K562 (cell line): ENCODE measurements at regions not wholly inside any gene's neighbourhood (a gene's known extent, or its start where the extent isn't known, plus 50 kb on each side); places are given as distances from the start of the nearest gene placed in this dataset.

Source experiments
- ATAC-seq: fragments of 200-7000 bp; cut with Tn5 transposase; 3 replicates; pipeline ENCODE4 v1.9.1; 2020; ENCODE audit warnings: moderate library complexity
- BruUV-seq: library from RNA; stranded (reverse); fragments of 400-500 nt; replicated peaks from 2 replicates; lab custom pipeline; 2021; lab: Mats Ljungman, UMichigan
- CTCF ChIA-PET: fragments of 300-600 bp; formaldehyde crosslinking; extraction: SDS; loops from one replicate; lab custom pipeline; 2021; ENCODE audit warnings: low intra/inter-chr PET ratio; lab: Yijun Ruan, JAX
- POLR2A ChIA-PET: fragments of 300-600, 350-650 bp; sonication (Branson Sonifier 250); formaldehyde crosslinking; extraction: SDS; loops from one replicate; lab custom pipeline; 2021; ENCODE audit warnings: antibody characterized with exemption, inconsistent platforms; lab: Yijun Ruan, JAX
- DNase-seq, 4 experiments: peaks; one replicate each; pipeline versions ENCODE4 v3.0.0 to v3.0.0-alpha.2; 2011 to 2018; ENCODE audit warnings: low spot score in 3 of 4, mixed read lengths in 3 of 4; ENCODE audit errors: extremely low read depth in 1 of 4
- FAIRE-seq: peaks from 2 replicates; lab custom pipeline; 2011; peaks lifted over from hg19 to GRCh38; lab: Jason Lieb, UNC
- H2AFZ ChIP-seq: 2 replicates; pipeline ENCODE4 v1.6.0; 2011; ENCODE audit warnings: low read depth, low read length, control low read depth, inconsistent platforms
- H3K27ac ChIP-seq: fragments of 200-600 bp; 3 replicates; pipeline ENCODE4 v1.8.0; 2011; ENCODE audit warnings: low read depth, mild to moderate bottlenecking, control low read depth, inconsistent platforms, low read length, moderate library complexity, mixed read lengths; ENCODE audit errors: extremely low read depth
- H3K27me3 ChIP-seq, 2 experiments: fragments of 300-600 bp in 1 of 2; 2 replicates in 1 of 2; 3 replicates in 1 of 2; pipeline versions ENCODE4 v1.6.0 to v1.8.0; 2011; ENCODE audit warnings: inconsistent platforms in 2 of 2, low read length in 2 of 2, mild to moderate bottlenecking in 1 of 2, mixed read lengths in 1 of 2, moderate library complexity in 1 of 2; ENCODE audit not compliant: control insufficient read depth in 2 of 2, insufficient read depth in 2 of 2
- H3K36me3 ChIP-seq: fragments of 300-600 bp; 3 replicates; pipeline ENCODE4 v1.8.0; 2011; ENCODE audit warnings: mild to moderate bottlenecking, low read length, inconsistent platforms; ENCODE audit not compliant: control insufficient read depth, insufficient read depth
- H3K4me1 ChIP-seq, 2 experiments: fragments of 200-600 bp in 1 of 2; replicated peaks in 1 of 2; 2 replicates in 1 of 2; 3 replicates in 1 of 2; pipeline versions ENCODE4 v1.5.1 to v1.8.0; 2011; ENCODE audit warnings: inconsistent platforms in 2 of 2, low read length in 2 of 2, mild to moderate bottlenecking in 1 of 2, mixed read lengths in 1 of 2, moderate library complexity in 1 of 2; ENCODE audit not compliant: control insufficient read depth in 2 of 2, insufficient read depth in 2 of 2
- H3K4me2 ChIP-seq: 2 replicates; pipeline ENCODE4 v1.6.1; 2011; ENCODE audit warnings: low read length, control low read depth, inconsistent platforms, mixed read lengths; ENCODE audit not compliant: insufficient read depth
- H3K4me3 ChIP-seq: fragments of 200-600 bp; sonication (generic), shearing (Covaris generic); 2 replicates; pipeline ENCODE4 v1.5.1; 2016; ENCODE audit warnings: control low read depth, inconsistent platforms
- H3K79me2 ChIP-seq: fragments of 200-600 bp; 3 replicates; pipeline ENCODE4 v1.8.0; 2011; ENCODE audit warnings: low read length, inconsistent platforms; ENCODE audit not compliant: control insufficient read depth, insufficient read depth
- H3K9ac ChIP-seq, 2 experiments: 2 replicates each; pipeline versions ENCODE4 v1.6.0 to v1.6.1; 2011; ENCODE audit warnings: low read depth in 2 of 2, low read length in 2 of 2, control low read depth in 1 of 2, inconsistent platforms in 1 of 2, mild to moderate bottlenecking in 1 of 2, mixed read lengths in 1 of 2; ENCODE audit not compliant: insufficient read depth in 1 of 2
- H3K9me1 ChIP-seq: one replicate; pipeline ENCODE4 v1.6.0; 2011; ENCODE audit warnings: inconsistent platforms, mild to moderate bottlenecking, low read length, moderate library complexity; ENCODE audit not compliant: control insufficient read depth, insufficient read depth
- H3K9me3 ChIP-seq: replicated peaks from 2 replicates; pipeline ENCODE4 v1.5.1; 2011; ENCODE audit warnings: low read depth, low read length, inconsistent platforms; ENCODE audit not compliant: control insufficient read depth, insufficient read depth
- H4K20me1 ChIP-seq: replicated peaks from 2 replicates; pipeline ENCODE4 v1.6.1; 2011; ENCODE audit warnings: low read length, inconsistent platforms, mixed read lengths; ENCODE audit not compliant: control insufficient read depth, insufficient read depth
- E4F1 ChIP-seq: fragments of 250-450 bp; sonication (Bioruptor Pico); IDR thresholded peaks from 2 replicates; pipeline ENCODE4 v1.5.0; 2021; ENCODE audit warnings: mild to moderate bottlenecking, borderline replicate concordance
- ELF4 ChIP-seq: fragments of 450-650 bp; formaldehyde crosslinking; IDR thresholded peaks from 2 replicates; pipeline ENCODE4 v1.4.0; 2022; ENCODE audit warnings: missing genetic modification characterization
- ELK1 ChIP-seq: sonication (generic); formaldehyde crosslinking; IDR thresholded peaks from 2 replicates; pipeline ENCODE4 v1.8.1; 2022; ENCODE audit warnings: missing genetic modification reagents
- FOXA3 ChIP-seq, 2 experiments: fragments of 450-650 bp in 1 of 2; sonication (generic) in 1 of 2; formaldehyde crosslinking; IDR thresholded peaks in 1 of 2; conservative IDR thresholded peaks in 1 of 2; 2 replicates each; pipeline versions ENCODE4 v1.4.0 to v1.8.0; 2020 to 2022; ENCODE audit warnings: mild to moderate bottlenecking in 2 of 2, missing genetic modification reagents in 1 of 2
- NFE2L1 ChIP-seq: fragments of 450-650 bp; IDR thresholded peaks from 2 replicates; pipeline ENCODE4 v1.6.1; 2016; ENCODE audit warnings: missing genetic modification characterization, low read depth, mild to moderate bottlenecking, missing compliant biosample characterization, moderate library complexity, borderline replicate concordance
- XRCC5 ChIP-seq: fragments of 200-400 bp; formaldehyde crosslinking; IDR thresholded peaks from 2 replicates; pipeline ENCODE4 v1.6.1; 2017; ENCODE audit warnings: low read depth, mild to moderate bottlenecking, low read length
- WGBS: fragments of 100-300 bp; shearing (Covaris generic); methylation state at CpG from one replicate; pipeline ENCODE4 v1.1.6; 2016; ENCODE audit warnings: low coverage, mixed read lengths; ENCODE audit not compliant: insufficient coverage; ENCODE audit errors: missing lambda C conversion rate; 5-methylcytosine and 5-hydroxymethylcytosine counted together
- in situ Hi-C: fragments of 300-500 bp; cut with MboI; formaldehyde crosslinking; loops from 4 replicates; pipeline ENCODE4 v1.15.0; 2018; ENCODE audit warnings: inconsistent platforms, mixed read lengths
- intact Hi-C: fragments of 100-400 bp; cut with micrococcal nuclease; formaldehyde crosslinking; loops from 2 replicates; pipeline ENCODE4 v1.14.2; 2022
- TF ChIP-seq, protein P1 (sequence below): sonication (generic); IDR thresholded peaks from 2 replicates; pipeline ENCODE4 v1.6.1; 2016

DNA sequence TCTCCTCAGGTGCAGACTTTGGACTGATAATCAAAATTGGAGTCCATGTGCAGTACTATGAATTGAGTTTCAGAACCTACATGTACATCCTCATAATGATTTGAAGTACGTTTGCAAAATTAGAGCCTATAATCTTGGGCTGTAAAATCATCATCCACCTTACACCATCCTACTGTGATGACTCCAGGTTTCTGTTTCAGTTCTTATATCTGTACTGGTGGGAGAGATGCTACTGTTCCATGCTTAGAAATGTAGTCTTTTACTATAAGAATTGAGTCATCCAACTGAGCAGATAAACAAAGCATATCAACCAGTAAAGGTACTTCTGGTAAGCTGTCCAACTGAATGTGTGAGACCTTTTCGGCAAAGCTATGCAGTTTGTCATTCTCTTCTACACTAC is 586.3 kb upstream of the FAM174A start (continued):
- TF ChIP-seq ELK1 (CRISPR knock-in tag) = no peak
- no peak for TF ChIP-seq ELF4
- TF ChIP-seq, protein P1, sequence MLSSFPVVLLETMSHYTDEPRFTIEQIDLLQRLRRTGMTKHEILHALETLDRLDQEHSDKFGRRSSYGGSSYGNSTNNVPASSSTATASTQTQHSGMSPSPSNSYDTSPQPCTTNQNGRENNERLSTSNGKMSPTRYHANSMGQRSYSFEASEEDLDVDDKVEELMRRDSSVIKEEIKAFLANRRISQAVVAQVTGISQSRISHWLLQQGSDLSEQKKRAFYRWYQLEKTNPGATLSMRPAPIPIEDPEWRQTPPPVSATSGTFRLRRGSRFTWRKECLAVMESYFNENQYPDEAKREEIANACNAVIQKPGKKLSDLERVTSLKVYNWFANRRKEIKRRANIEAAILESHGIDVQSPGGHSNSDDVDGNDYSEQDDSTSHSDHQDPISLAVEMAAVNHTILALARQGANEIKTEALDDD = no peak

GRCh38 chr5:99945478-99946442 is 589.4 kb upstream of the FAM174A start:
- Histone ChIP-seq H3K36me3 (no peaks in the 10 kb centered on the region), H3K79me2 (no peaks in the 10 kb centered on the region), H3K27me3 (no peaks in the 10 kb centered on the region), H3K9ac (no peak overlapping the region), H3K9me3 (no peaks in the 10 kb centered on the region), H3K27ac (no peak overlapping the region), H3K4me2 (no peak overlapping the region), H4K20me1 (no peaks in the 10 kb centered on the region), H3K9me1 (no peaks in the 10 kb centered on the region), H3K4me1 (no peaks in the 10 kb centered on the region), H3K4me3 (no peak overlapping the region), H2AFZ (no peak overlapping the region)
- FAIRE-seq = no peak
- TF ChIP-seq XRCC5 (no peak), NFE2L1 (tag) (no peak), FOXA3 (CRISPR knock-in tag; conservative IDR thresholded peaks at IDR 0.05 in 1 of 2, IDR thresholded peaks at IDR 0.05 in 1 of 2) (no peak), E4F1 (CRISPR knock-in tag) (no peak)
- ChIA-PET POLR2A (no interaction called here), CTCF (no interaction called here)
- WGBS = 2% methylated on average over 8 of the region's 12 CpGs
- no peak for DNase-seq
- in situ Hi-C loops = no loop called here
- BruUV-seq = no TSS peak
- intact Hi-C loops = no loop called here
- ATAC-seq = no peak
